ENCODE measurements at regions not wholly inside any gene's neighbourhood (a gene's known extent, or its start where the extent isn't known, plus 50 kb on each side); places are given as distances from the start of the nearest gene placed in this dataset.

DNA sequence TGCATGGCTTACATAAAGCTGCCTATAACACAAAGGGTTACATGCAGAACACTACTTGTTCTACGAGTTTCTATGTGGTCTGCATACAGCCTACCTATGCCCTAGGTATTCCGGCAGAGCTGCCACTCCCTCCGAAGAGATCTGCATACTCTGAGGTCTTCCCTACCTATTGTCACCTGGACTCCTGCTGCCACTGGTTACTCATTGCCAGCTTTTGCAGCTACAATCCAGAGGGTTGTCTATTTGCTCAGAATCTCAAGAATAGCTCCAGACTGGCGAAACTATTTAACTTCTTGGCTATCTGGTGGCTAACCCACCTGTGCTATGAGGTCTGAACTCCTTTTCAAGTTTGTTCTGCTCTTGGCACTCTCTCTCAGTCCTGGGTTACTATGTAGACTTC is 323.3 kb downstream of the BMP2 start:
- TF ChIP-seq EZH2 (IDR thresholded peaks at IDR 0.05; ENCODE audit: insufficient read depth, poor library complexity, severe bottlenecking): no peak
- no peak for TF ChIP-seq EZH2phosphoT487 (IDR thresholded peaks at IDR 0.05; ENCODE audit: insufficient read depth, low read depth)

Data from GM23248 (cell line).